ENCODE measurements at regions not wholly inside any gene's neighbourhood (a gene's known extent, or its start where the extent isn't known, plus 50 kb on each side); places are given as distances from the start of the nearest gene placed in this dataset.
A peak's percentile ranks its signal among the peaks of the same experiment; 100 is the strongest.

GRCh38 chr15:81760686-81761085 is 285.1 kb downstream of the MEX3B start:
- peaks cover 2% of the 10 kb centered on the region for H3K27me3 Mint-ChIP-seq (ENCODE audit: insufficient read depth, low read depth, poor library complexity)
- Histone ChIP-seq H3K36me3 (ENCODE audit: insufficient read depth) (no peaks in the 10 kb centered on the region), H3K79me2 (replicated peaks; ENCODE audit: insufficient read depth) (peaks cover 6% of the 10 kb centered on the region; the same call in 1 of the 2 replicates), H3K27me3 (ENCODE audit: insufficient read depth) (no peaks in the 10 kb centered on the region), H3K4me2 (no peak overlapping the region), H3K4me3 (no peak overlapping the region), H3K27ac (ENCODE audit: low read depth) (no peak overlapping the region), H3K9me2 (ENCODE audit: insufficient read depth) (peaks cover 3% of the 10 kb centered on the region; the same call in 1 of the 2 replicates), H2AFZ (no peak overlapping the region), H3F3A (replicated peaks; ENCODE audit: low read depth) (no peaks in the 10 kb centered on the region), H4K20me1 (replicated peaks; ENCODE audit: insufficient read depth) (peaks cover 14% of the 10 kb centered on the region), H3K4me1 (ENCODE audit: insufficient read depth) (peaks cover 22% of the 10 kb centered on the region)
- ATAC-seq: no peak
- no peak overlapping the region for H3K27ac Mint-ChIP-seq
- TF ChIP-seq NANOG (IDR thresholded peaks at IDR 0.05; ENCODE audit: borderline replicate concordance) (no peak), ZNF114 (CRISPR knock-in tag; IDR thresholded peaks at IDR 0.05) (no peak), CTCF (conservative IDR thresholded peaks at IDR 0.05; ENCODE audit: low read depth in 2 of 2) (no peak), REST (IDR thresholded peaks at IDR 0.05; ENCODE audit: unreplicated experiment) (no peak), STAT1 (IDR thresholded peaks at IDR 0.05; ENCODE audit: unreplicated experiment) (no peak)
- no peak overlapping the region for H3K4me3 Mint-ChIP-seq
- DNase-seq (ENCODE audit: low spot score): no peak
- H3K9me3 Mint-ChIP-seq: peaks cover 6% of the 10 kb centered on the region
- peaks cover 14% of the 10 kb centered on the region for H3K4me1 Mint-ChIP-seq
- no peaks in the 10 kb centered on the region for H3K36me3 Mint-ChIP-seq (ENCODE audit: low read depth)

- H3K27ac Mint-ChIP-seq: no peak overlapping the region
- ATAC-seq (peak; percentile 53), DNase-seq (ENCODE audit: low spot score) (peak; percentile 32)
- H3K9me3 Mint-ChIP-seq: peaks cover 6% of the 10 kb centered on the region
- Histone ChIP-seq H4K20me1 (replicated peaks; ENCODE audit: insufficient read depth) (peaks cover 10% of the 10 kb centered on the region), H3K27ac (ENCODE audit: low read depth) (no peak overlapping the region), H3K9me2 (ENCODE audit: insufficient read depth) (peaks cover 3% of the 10 kb centered on the region; the same call in 1 of the 2 replicates), H3K79me2 (replicated peaks; ENCODE audit: insufficient read depth) (peaks cover 3% of the 10 kb centered on the region; the same call in 1 of the 2 replicates), H3K27me3 (ENCODE audit: insufficient read depth) (no peaks in the 10 kb centered on the region), H2AFZ (no peak overlapping the region), H3F3A (replicated peaks; ENCODE audit: low read depth) (no peaks in the 10 kb centered on the region), H3K4me3 (no peak overlapping the region), H3K36me3 (ENCODE audit: insufficient read depth) (no peaks in the 10 kb centered on the region), H3K4me1 (ENCODE audit: insufficient read depth) (peaks cover 22% of the 10 kb centered on the region), H3K4me2 (peak overlapping the region; percentile 18; the same call in 1 of the 2 replicates)
- TF ChIP-seq EZH2phosphoT487 (IDR thresholded peaks at IDR 0.05; ENCODE audit: unreplicated experiment) (no peak), EZH2 (IDR thresholded peaks at IDR 0.05; ENCODE audit: low read depth, unreplicated experiment) (no peak), ZNF331 (CRISPR knock-in tag; IDR thresholded peaks at IDR 0.05; ENCODE audit: low read depth) (no peak), REST (IDR thresholded peaks at IDR 0.05; ENCODE audit: unreplicated experiment) (no peak), ZNF114 (CRISPR knock-in tag; IDR thresholded peaks at IDR 0.05) (no peak), CREB1 (CRISPR knock-in tag; IDR thresholded peaks at IDR 0.05; ENCODE audit: low read depth) (no peak)
- H3K36me3 Mint-ChIP-seq (ENCODE audit: low read depth): no peaks in the 10 kb centered on the region
- peaks cover 2% of the 10 kb centered on the region for H3K27me3 Mint-ChIP-seq (ENCODE audit: insufficient read depth, low read depth, poor library complexity)
- peaks cover 14% of the 10 kb centered on the region for H3K4me1 Mint-ChIP-seq
- H3K4me3 Mint-ChIP-seq: no peak overlapping the region
Measured at GRCh38 chr15:81758818-81759284, 287.0 kb downstream of the MEX3B start.

Data from GM23338 (cell line).